Muscle layer of colon (tissue), 2 donors: ENCODE measurements at regions not wholly inside any gene's neighbourhood (a gene's known extent, or its start where the extent isn't known, plus 50 kb on each side); places are given as distances from the start of the nearest gene placed in this dataset.

Experiments used
- H3K27ac ChIP-seq: one replicate; pipeline ENCODE4 v1.7.0; 2013; ENCODE audit warnings: low read depth, mild to moderate bottlenecking, low read length, moderate library complexity
- H3K27me3 ChIP-seq, 2 donors: one replicate each; pipeline ENCODE4 v1.7.0; 2013; ENCODE audit warnings: low read length in 2 of 2, mild to moderate bottlenecking in 2 of 2; ENCODE audit not compliant: insufficient read depth in 2 of 2, control insufficient read depth in 1 of 2
- H3K36me3 ChIP-seq: one replicate; pipeline ENCODE4 v1.7.0; 2013; ENCODE audit warnings: mild to moderate bottlenecking, low read length; ENCODE audit not compliant: insufficient read depth
- H3K4me1 ChIP-seq: one replicate; pipeline ENCODE4 v1.7.0; 2013; ENCODE audit warnings: mild to moderate bottlenecking, low read length; ENCODE audit not compliant: insufficient read depth
- H3K4me3 ChIP-seq, 2 donors: one replicate each; pipeline ENCODE4 v1.7.0; 2013; ENCODE audit warnings: low read length in 2 of 2, low read depth in 1 of 2, mild to moderate bottlenecking in 1 of 2, moderate library complexity in 1 of 2
- H3K9ac ChIP-seq: one replicate; pipeline ENCODE4 v1.7.0; 2013; ENCODE audit warnings: low read length
- H3K9me3 ChIP-seq: one replicate; pipeline ENCODE4 v1.7.0; 2013; ENCODE audit warnings: mild to moderate bottlenecking, low read length
- donor health status: abdominal sarcoma.
- donor health status: Adenocarcinoma of cecum.

DNA sequence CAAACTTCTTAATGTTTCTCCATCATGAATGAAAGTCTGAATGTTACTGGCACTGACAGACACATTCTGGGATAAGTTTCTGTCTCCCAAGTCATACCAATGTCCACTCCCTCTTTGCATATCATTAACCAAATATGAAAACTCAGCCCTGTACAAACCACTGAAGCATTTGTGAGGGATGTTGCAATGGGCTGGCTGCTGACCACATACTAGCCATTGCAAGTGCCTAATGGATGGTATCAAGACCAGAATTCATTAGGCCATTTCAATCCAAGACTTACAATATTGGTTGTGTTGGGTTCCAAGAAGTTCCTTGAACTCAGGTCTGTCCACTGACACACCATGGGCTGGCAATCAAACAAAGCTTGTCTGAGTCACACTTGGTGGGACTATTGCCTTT, 73.8 kb downstream of the CBLN2 start:
- no peaks in the 10 kb centered on the region for H3K36me3 ChIP-seq

DNA sequence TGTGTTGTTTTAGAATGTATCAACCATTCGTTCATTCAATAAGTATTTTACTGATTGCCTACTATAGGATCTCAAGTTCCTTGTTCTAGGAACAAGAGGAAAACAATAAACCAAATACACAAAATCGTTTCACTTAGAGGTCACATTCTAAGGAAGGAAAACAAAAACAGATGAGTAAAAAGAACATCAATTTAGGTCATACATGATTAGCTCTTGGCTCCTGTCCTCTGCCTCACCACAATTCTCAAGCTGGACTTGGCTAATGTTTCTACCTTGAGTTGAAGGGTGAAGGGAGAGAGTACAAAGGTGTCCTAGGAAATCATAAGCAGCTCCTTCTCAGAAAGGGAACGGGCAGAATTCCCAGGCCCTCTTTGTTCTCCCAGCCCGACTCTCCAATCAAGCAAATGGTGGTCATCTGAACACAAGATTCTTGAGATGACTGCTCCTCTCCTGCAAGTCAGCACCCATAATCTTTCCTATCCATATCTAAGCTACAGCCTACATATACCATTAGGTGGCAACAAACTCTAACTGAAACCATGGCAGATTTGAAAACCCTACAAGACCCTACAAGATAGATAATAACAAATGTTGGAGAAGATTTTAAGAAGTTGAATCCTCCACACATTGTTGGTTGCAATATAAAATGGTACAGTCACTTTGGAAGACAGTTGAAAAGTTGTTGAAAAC, 76.0 kb downstream of the CBLN2 start:
- Histone ChIP-seq H3K4me3 (no peak overlapping the region), H3K36me3 (no peaks in the 10 kb centered on the region), H3K27ac (no peak overlapping the region), H3K9ac (no peak overlapping the region), H3K4me1 (no peaks in the 10 kb centered on the region), H3K27me3 (no peaks in the 10 kb centered on the region), H3K9me3 (no peaks in the 10 kb centered on the region)

More for the DNA sequence above, 73.8 kb downstream of the CBLN2 start:
- Histone ChIP-seq H3K4me1 (no peaks in the 10 kb centered on the region), H3K27me3 (no peaks in the 10 kb centered on the region), H3K9me3 (no peaks in the 10 kb centered on the region), H3K4me3 (no peak overlapping the region), H3K9ac (no peak overlapping the region), H3K27ac (no peak overlapping the region)

DNA sequence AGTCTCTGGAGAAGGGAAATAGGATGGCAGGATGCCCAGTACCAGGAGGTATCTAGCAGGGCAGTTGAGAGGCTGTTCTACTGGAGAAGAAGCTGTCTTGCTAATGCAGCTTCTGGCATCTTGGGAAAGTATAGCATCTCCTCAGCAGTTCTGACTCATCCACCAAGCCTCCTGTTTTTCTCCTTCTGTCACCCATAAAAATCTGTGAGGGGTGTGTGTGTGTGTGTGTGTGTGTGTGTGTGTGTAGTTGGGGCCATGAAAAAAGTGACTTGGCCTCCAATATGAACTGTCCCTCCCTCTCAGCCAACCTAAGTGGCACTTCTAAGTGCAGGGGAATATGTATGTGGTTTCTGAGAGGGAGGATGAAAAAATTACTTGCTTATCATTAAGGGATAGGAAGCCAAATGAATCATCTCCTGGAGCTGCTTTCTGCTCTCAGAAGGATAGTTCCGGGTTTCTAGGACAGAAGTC, 83.9 kb downstream of the CBLN2 start:
- Histone ChIP-seq H3K27me3 (no peaks in the 10 kb centered on the region), H3K36me3 (no peaks in the 10 kb centered on the region), H3K4me3 (no peak overlapping the region), H3K27ac (no peak overlapping the region), H3K9me3 (no peaks in the 10 kb centered on the region), H3K9ac (no peak overlapping the region), H3K4me1 (no peaks in the 10 kb centered on the region)

DNA sequence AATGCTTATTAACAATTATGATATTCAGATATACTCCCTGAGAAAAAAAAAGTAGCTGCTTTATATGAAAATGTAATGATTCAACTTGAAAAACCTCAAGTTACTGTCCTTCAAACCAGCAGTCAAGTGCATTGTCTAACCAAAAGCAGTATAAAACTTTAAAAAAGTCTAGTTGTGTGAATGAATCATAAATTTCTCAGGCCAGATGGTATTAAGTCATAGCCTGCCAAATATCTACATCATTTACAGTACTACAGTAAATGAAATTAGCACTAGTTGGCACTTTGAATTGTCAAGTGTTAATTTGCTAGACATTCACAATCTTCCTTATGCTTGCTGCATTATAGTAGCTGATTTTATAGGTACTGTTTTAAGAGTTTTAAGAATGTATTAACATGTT, 85.9 kb downstream of the CBLN2 start:
- Histone ChIP-seq H3K36me3 (no peaks in the 10 kb centered on the region), H3K9ac (no peak overlapping the region), H3K27ac (no peak overlapping the region), H3K4me1 (no peaks in the 10 kb centered on the region), H3K9me3 (no peaks in the 10 kb centered on the region), H3K4me3 (no peak overlapping the region), H3K27me3 (no peaks in the 10 kb centered on the region)

DNA sequence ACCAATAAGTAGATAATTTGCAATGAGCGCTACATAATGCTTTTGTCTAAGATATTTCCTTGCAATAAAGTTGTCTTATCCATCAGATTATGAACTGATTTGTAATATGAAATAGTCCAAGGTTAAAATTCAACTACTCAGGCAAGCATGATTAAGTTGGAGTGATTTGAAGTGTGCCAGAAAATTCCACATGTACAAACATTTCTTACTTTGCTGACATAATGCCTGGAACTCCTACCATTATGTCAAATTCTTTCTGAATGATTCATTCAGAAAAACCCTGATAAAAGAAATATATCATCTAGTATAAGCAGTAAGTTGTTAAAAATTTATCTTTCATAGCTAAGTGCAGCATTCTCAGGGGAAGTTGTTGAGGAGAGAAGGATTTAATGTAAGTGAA, 87.3 kb downstream of the CBLN2 start:
- no peak overlapping the region for H3K9ac ChIP-seq
- no peak overlapping the region for H3K4me3 ChIP-seq
- no peaks in the 10 kb centered on the region for H3K9me3 ChIP-seq
- no peak overlapping the region for H3K27ac ChIP-seq
- no peaks in the 10 kb centered on the region for H3K4me1 ChIP-seq
- no peaks in the 10 kb centered on the region for H3K36me3 ChIP-seq
- no peaks in the 10 kb centered on the region for H3K27me3 ChIP-seq

DNA sequence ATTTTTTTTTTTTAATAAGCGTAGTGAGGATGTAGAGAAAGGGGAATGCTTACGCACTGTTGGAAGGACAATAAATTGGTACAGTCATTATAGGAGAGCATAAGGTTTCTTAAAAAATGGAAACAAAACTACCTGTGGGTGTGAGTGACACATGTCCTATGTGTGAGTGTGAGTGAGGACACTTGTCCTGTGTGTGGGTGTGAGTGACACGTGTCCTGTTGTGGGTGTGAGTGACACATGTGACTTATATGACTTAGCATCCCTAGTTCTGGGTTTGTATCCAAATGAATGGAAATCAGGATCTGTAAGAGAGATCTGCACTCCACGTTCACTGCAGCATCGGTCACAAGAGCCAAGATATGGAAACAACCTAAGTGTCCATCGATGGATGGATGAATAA, 91.8 kb downstream of the CBLN2 start:
- Histone ChIP-seq H3K9ac (no peak overlapping the region), H3K4me1 (no peaks in the 10 kb centered on the region), H3K9me3 (no peaks in the 10 kb centered on the region), H3K27ac (no peak overlapping the region), H3K27me3 (no peaks in the 10 kb centered on the region), H3K4me3 (no peak overlapping the region), H3K36me3 (no peaks in the 10 kb centered on the region)

DNA sequence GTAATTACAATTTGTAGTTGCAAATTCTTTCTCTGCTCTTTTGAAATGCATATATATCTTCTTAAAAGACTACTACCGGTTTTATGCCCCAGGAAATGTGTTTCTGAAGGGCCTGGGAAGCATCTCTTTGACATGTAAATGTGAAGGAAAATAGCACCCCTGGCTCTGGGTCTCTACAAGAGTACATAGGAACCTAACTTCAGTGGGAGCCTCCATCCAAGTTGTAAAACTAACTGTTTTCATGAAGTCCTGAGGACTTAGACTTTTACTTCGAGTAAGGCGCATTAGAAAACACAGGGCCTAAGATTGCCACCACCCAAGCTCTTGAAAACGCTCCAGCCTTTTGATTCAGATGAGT, 99.4 kb downstream of the CBLN2 start:
- Histone ChIP-seq H3K4me3 (no peak overlapping the region), H3K9me3 (no peaks in the 10 kb centered on the region), H3K27ac (no peak overlapping the region), H3K27me3 (no peaks in the 10 kb centered on the region), H3K9ac (no peak overlapping the region), H3K36me3 (no peaks in the 10 kb centered on the region), H3K4me1 (no peaks in the 10 kb centered on the region)

DNA sequence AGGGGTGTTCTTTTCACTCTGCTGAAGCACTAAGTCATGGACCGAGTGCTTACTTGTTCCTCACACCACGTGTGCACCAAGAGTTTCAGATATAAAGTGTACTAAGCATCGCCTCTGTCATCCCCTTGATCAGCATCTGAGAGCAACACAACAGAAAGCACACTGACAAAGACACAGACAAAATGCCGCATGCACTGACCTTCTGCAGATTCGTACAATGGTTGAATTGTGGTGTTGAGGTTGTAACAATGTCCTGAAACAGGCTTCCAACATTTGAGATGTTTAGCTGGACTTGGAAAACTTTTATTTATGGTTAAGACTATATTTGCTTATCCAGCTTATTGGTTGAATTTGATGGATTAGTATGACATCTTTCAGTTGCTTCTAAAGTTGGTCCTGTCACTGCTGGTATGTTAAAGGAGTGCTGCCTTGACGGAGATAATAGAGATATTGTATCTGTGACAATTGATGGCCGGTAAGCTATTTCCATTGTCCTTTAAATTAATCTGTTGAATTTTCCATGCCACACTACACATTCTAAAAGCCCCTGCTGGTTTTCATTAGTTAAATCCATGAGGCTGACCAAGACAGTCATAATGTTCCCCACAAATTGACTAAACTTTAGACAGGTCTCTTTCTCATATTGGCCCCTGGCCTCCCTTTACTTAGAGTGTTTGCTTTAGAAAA, 99.9 kb downstream of the CBLN2 start:
- Histone ChIP-seq H3K9ac (no peak overlapping the region), H3K27ac (no peak overlapping the region), H3K27me3 (no peaks in the 10 kb centered on the region), H3K9me3 (no peaks in the 10 kb centered on the region), H3K36me3 (no peaks in the 10 kb centered on the region), H3K4me3 (no peak overlapping the region), H3K4me1 (no peaks in the 10 kb centered on the region)

DNA sequence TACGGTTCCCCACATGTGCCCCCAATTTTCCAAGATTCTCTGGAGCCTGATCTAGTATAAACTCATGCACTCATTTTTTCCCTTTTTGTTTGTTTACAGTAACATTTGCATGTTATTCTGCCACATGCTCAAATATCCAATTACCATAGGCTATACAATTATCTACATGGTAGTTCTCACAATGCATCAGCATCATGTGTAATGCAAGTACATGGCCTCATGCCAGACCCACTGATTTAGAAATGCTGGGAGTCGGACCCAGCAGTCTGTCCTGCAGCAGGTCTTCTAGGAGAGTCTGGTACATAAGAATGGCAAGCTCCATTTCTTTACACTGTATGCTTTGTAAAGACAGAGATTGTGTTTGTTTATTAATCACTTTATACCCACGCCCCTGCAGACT, 107.7 kb downstream of the CBLN2 start:
- Histone ChIP-seq H3K27me3 (no peaks in the 10 kb centered on the region), H3K4me3 (no peak overlapping the region), H3K36me3 (no peaks in the 10 kb centered on the region), H3K27ac (no peak overlapping the region), H3K4me1 (no peaks in the 10 kb centered on the region), H3K9ac (no peak overlapping the region), H3K9me3 (no peaks in the 10 kb centered on the region)

DNA sequence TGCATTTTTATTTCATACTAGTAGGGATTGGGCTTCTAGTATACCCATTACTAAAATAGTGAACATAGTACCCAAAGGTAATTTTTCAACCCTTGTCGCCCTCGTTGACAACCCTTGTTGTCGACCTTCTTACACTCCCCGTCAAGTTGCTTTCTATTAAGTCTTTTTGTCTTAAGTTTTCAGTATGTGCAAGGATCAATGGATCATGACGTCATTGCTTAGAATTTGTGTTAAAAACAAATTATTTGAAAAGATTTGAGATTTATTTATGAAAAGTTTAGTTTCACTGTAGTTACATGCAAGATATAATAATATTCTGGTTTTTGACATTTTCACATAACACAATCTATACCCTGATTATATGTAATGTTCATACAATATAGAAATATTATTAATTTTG, 110.4 kb downstream of the CBLN2 start:
- no peak overlapping the region for H3K4me3 ChIP-seq
- no peak overlapping the region for H3K9ac ChIP-seq
- no peaks in the 10 kb centered on the region for H3K36me3 ChIP-seq
- no peak overlapping the region for H3K27ac ChIP-seq
- no peaks in the 10 kb centered on the region for H3K27me3 ChIP-seq
- H3K9me3 ChIP-seq: no peaks in the 10 kb centered on the region
- no peaks in the 10 kb centered on the region for H3K4me1 ChIP-seq

DNA sequence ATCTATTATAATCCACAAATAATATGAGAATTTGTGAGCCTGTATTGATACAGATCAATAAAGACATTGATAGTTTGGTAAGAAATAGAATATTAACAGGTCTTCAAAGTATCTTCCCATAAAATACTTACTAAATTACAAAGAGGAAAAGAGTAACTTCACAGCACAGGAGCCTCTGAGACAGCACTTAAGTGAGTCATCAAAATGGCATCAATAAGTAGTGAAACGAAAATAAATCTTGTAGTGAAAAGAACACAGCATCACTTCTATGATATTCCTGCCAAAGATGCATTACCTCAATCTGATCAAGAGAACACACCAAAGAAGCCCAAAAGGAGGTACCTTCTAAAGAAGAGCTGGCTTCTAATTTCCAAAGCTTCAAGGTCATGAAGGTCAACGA, 116.4 kb downstream of the CBLN2 start:
- H3K9ac ChIP-seq: no peak overlapping the region

DNA sequence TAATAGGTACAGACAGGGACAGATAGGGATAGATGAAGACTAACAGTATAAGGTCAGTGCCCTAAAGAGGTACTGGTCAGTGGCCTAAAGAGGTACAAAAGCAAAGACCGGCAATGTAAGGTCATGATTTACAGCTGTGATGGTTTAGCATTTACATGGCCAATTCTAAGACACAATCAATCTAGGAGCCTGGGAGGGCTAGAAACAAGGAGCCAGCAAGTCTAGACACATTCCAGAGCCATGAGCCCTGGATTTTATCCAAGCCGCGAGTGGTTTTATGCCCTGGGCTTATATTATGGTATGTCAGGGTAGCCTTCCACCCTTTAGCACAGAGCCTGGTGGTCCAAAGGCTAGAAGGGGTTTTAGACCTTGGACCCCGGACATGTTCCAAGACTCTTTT, 124.2 kb downstream of the CBLN2 start:
- H3K27me3 ChIP-seq: no peaks in the 10 kb centered on the region
- no peak overlapping the region for H3K27ac ChIP-seq
- H3K4me1 ChIP-seq: no peaks in the 10 kb centered on the region

More for the DNA sequence above, 116.4 kb downstream of the CBLN2 start:
- Histone ChIP-seq H3K27ac (no peak overlapping the region), H3K36me3 (no peaks in the 10 kb centered on the region), H3K27me3 (no peaks in the 10 kb centered on the region), H3K9me3 (no peaks in the 10 kb centered on the region), H3K4me1 (no peaks in the 10 kb centered on the region), H3K4me3 (no peak overlapping the region)

More for the DNA sequence above, 124.2 kb downstream of the CBLN2 start:
- no peak overlapping the region for H3K4me3 ChIP-seq
- H3K9me3 ChIP-seq: no peaks in the 10 kb centered on the region
- H3K36me3 ChIP-seq: no peaks in the 10 kb centered on the region
- no peak overlapping the region for H3K9ac ChIP-seq
